HEK293 (cell line): ENCODE measurements at regions not wholly inside any gene's neighbourhood (a gene's known extent, or its start where the extent isn't known, plus 50 kb on each side); places are given as distances from the start of the nearest gene placed in this dataset.

Experiments used
- CTCF ChIA-PET: fragments of 350-600 bp; formaldehyde crosslinking; extraction: SDS; loops from one replicate; lab custom pipeline; 2021; ENCODE audit warnings: antibody characterized with exemption; lab: Yijun Ruan, JAX
- POLR2A ChIA-PET: fragments of 300-600 bp; formaldehyde crosslinking; extraction: SDS; loops from one replicate; lab custom pipeline; 2020; ENCODE audit warnings: antibody characterized with exemption, inconsistent platforms; lab: Yijun Ruan, JAX
- H3K27ac ChIP-seq: fragments of 200-500 bp; sonication (Bioruptor generic); 2 replicates; pipeline ENCODE4 v1.5.1; 2014; ENCODE audit warnings: low read depth, low read length, control low read depth, inconsistent platforms; ENCODE audit errors: extremely low read depth
- H3K36me3 ChIP-seq, 2 experiments: fragments of 200-500 bp in 1 of 2; sonication (Bioruptor generic) in 1 of 2; 1 replicate in 1 of 2; 2 replicates in 1 of 2; pipeline ENCODE4 v1.5.1; 2014 to 2017; ENCODE audit warnings: inconsistent platforms in 2 of 2, low read length in 2 of 2; ENCODE audit not compliant: control insufficient read depth in 2 of 2, insufficient read depth in 1 of 2
- H3K4me1 ChIP-seq: fragments of 200-500 bp; sonication (Bioruptor generic); 2 replicates; pipeline ENCODE4 v1.5.1; 2014; ENCODE audit warnings: mild to moderate bottlenecking, low read length, inconsistent platforms; ENCODE audit not compliant: control insufficient read depth, insufficient read depth
- H3K4me3 ChIP-seq: 2 replicates; pipeline ENCODE4 v1.5.1; 2011; ENCODE audit warnings: low read depth, mild to moderate bottlenecking, control low read depth, low read length, moderate library complexity
- H3K9me3 ChIP-seq: fragments of 200-500 bp; sonication (Bioruptor generic); 2 replicates; pipeline ENCODE4 v1.5.1; 2014; ENCODE audit warnings: low read depth, low read length, inconsistent platforms; ENCODE audit not compliant: control insufficient read depth, insufficient read depth
- BCL11B ChIP-seq: fragments of 450-650 bp; formaldehyde crosslinking; IDR thresholded peaks from 2 replicates; pipeline ENCODE4 v1.5.1; 2016; ENCODE audit warnings: low read depth, missing biosample characterization, missing genetic modification characterization
- PATZ1 ChIP-seq: fragments of 450-650 bp; formaldehyde crosslinking; IDR thresholded peaks from 2 replicates; pipeline ENCODE4 v1.5.1; 2016; ENCODE audit warnings: missing biosample characterization, missing genetic modification characterization
- SCRT2 ChIP-seq: fragments of 450-650 bp; formaldehyde crosslinking; IDR thresholded peaks from 2 replicates; pipeline ENCODE4 v1.5.1; 2016; ENCODE audit warnings: missing biosample characterization, missing genetic modification characterization
- YY1 ChIP-seq: fragments of 450-650 bp; formaldehyde crosslinking; IDR thresholded peaks from 2 replicates; pipeline ENCODE4 v1.5.1; 2018; ENCODE audit warnings: missing biosample characterization, missing genetic modification characterization
- ZBTB10 ChIP-seq: fragments of 450-650 bp; formaldehyde crosslinking; IDR thresholded peaks from 2 replicates; pipeline ENCODE4 v1.5.1; 2016; ENCODE audit warnings: missing biosample characterization, missing genetic modification characterization
- ZBTB11 ChIP-seq: fragments of 450-650 bp; formaldehyde crosslinking; conservative IDR thresholded peaks from 2 replicates; pipeline ENCODE4 v1.5.1; 2016; ENCODE audit warnings: low read depth, missing biosample characterization, missing genetic modification characterization
- ZBTB26 ChIP-seq: fragments of 450-650 bp; formaldehyde crosslinking; optimal IDR thresholded peaks from 2 replicates; pipeline ENCODE3; 2016; ENCODE audit warnings: missing biosample characterization, mild to moderate bottlenecking, missing genetic modification characterization
- ZNF266 ChIP-seq: fragments of 450-650 bp; formaldehyde crosslinking; IDR thresholded peaks from 2 replicates; pipeline ENCODE4 v1.5.1; 2016; ENCODE audit warnings: missing biosample characterization, missing genetic modification characterization, low read depth
- ZNF354C ChIP-seq: fragments of 450-650 bp; formaldehyde crosslinking; IDR thresholded peaks from 2 replicates; pipeline ENCODE4 v1.5.1; 2016; ENCODE audit warnings: missing biosample characterization, missing genetic modification characterization, low read depth, borderline replicate concordance
- ZNF394 ChIP-seq: fragments of 450-650 bp; formaldehyde crosslinking; IDR thresholded peaks from 2 replicates; pipeline ENCODE4 v1.5.1; 2016; ENCODE audit warnings: missing biosample characterization, missing genetic modification characterization, mild to moderate bottlenecking, moderate library complexity, borderline replicate concordance
- ZNF449 ChIP-seq: fragments of 450-650 bp; formaldehyde crosslinking; IDR thresholded peaks from 2 replicates; pipeline ENCODE4 v1.5.1; 2017; ENCODE audit warnings: missing biosample characterization, mild to moderate bottlenecking, missing genetic modification characterization, moderate library complexity
- ZNF561 ChIP-seq: fragments of 450-650 bp; IDR thresholded peaks from 2 replicates; pipeline ENCODE4 v1.5.1; 2018; ENCODE audit warnings: missing biosample characterization, missing genetic modification characterization, borderline replicate concordance
- ZNF660 ChIP-seq: fragments of 450-650 bp; IDR thresholded peaks from 2 replicates; pipeline ENCODE4 v1.5.1; 2018; ENCODE audit warnings: missing biosample characterization, mild to moderate bottlenecking, missing genetic modification characterization
- ZNF837 ChIP-seq: fragments of 450-650 bp; formaldehyde crosslinking; IDR thresholded peaks from 2 replicates; pipeline ENCODE4 v1.5.1; 2016; ENCODE audit warnings: missing biosample characterization, missing genetic modification characterization
- ZSCAN4 ChIP-seq: fragments of 450-650 bp; formaldehyde crosslinking; IDR thresholded peaks from 2 replicates; pipeline ENCODE4 v1.5.1; 2017; ENCODE audit warnings: missing biosample characterization, missing genetic modification characterization

- H3K36me3 ChIP-seq, result no peaks in the 10 kb centered on the region
- TF ChIP-seq ZNF660 (tag by site-specific recombination), result no peak
- no peak for TF ChIP-seq ZBTB11 (tag by site-specific recombination)
- no peak for TF ChIP-seq ZSCAN4 (tag by site-specific recombination)
- TF ChIP-seq ZNF837 (tag by site-specific recombination), result no peak
- no peak for TF ChIP-seq BCL11B (tag by site-specific recombination)
- TF ChIP-seq ZNF449 (tag by site-specific recombination), result no peak
- no peak for TF ChIP-seq ZBTB26
- no peak for TF ChIP-seq ZNF354C
- TF ChIP-seq ZBTB10 (tag by site-specific recombination), result no peak
- TF ChIP-seq PATZ1 (tag by site-specific recombination), result no peak
- TF ChIP-seq YY1, result no peak
- TF ChIP-seq ZNF266 (tag by site-specific recombination), result no peak
- no peak for TF ChIP-seq ZNF394 (tag by site-specific recombination)
- TF ChIP-seq SCRT2 (tag by site-specific recombination), result no peak
- TF ChIP-seq ZNF561 (tag by site-specific recombination), result no peak
- H3K4me1 ChIP-seq, result no peaks in the 10 kb centered on the region
- ChIA-PET POLR2A (no interaction called here), CTCF (no interaction called here)
- no peaks in the 10 kb centered on the region for H3K9me3 ChIP-seq
- no peak overlapping the region for H3K27ac ChIP-seq
- H3K4me3 ChIP-seq, result no peak overlapping the region
Measured at GRCh38 chr5:153905219-153905618, 133.5 kb downstream of the FAM114A2 start.
